ENCODE measurements at regions not wholly inside any gene's neighbourhood (a gene's known extent, or its start where the extent isn't known, plus 50 kb on each side); places are given as distances from the start of the nearest gene placed in this dataset.

DNA sequence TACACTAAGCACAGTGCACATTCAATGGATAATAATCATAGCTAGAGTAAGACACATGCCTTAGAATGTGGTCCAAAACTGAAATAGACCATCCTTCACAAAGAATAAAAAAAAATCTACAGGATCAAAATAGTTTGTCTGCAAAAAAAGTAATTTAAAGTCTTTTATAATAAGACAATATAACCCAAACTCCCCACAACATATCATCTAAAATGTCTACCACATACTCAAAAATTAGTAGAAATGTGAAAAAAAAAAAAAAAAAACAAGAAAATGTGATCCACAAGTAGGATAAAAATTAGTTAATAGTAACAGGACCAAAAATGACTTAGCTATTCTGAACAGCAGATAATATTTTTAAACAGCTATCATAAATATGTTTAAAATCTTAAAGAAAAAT lies 557.2 kb upstream of the ARID1B start:
- no peak overlapping the region for H2AFZ ChIP-seq
- H3K36me3 ChIP-seq (ENCODE audit: insufficient read depth) = no peaks in the 10 kb centered on the region
- DNase-seq (ENCODE audit: low spot score) (no peak), ATAC-seq (no peak)
- no peaks in the 10 kb centered on the region for H3K79me2 ChIP-seq (replicated peaks; ENCODE audit: insufficient read depth)
- H3K4me1 ChIP-seq (ENCODE audit: insufficient read depth) = no peaks in the 10 kb centered on the region
- no peaks in the 10 kb centered on the region for H4K20me1 ChIP-seq (replicated peaks; ENCODE audit: insufficient read depth)
- Mint-ChIP-seq H3K27ac (no peak overlapping the region), H3K4me3 (no peak overlapping the region), H3K4me1 (no peaks in the 10 kb centered on the region), H3K9me3 (no peaks in the 10 kb centered on the region), H3K27me3 (ENCODE audit: insufficient read depth, low read depth, poor library complexity) (no peaks in the 10 kb centered on the region), H3K36me3 (ENCODE audit: low read depth) (no peaks in the 10 kb centered on the region)
- no peak overlapping the region for H3K4me2 ChIP-seq
- H3K27me3 ChIP-seq (ENCODE audit: insufficient read depth) = no peaks in the 10 kb centered on the region
- H3K27ac ChIP-seq (ENCODE audit: low read depth) = no peak overlapping the region
- H3F3A ChIP-seq (replicated peaks; ENCODE audit: low read depth) = no peaks in the 10 kb centered on the region
- H3K4me3 ChIP-seq = no peak overlapping the region
- TF ChIP-seq ZNF114 (CRISPR knock-in tag; IDR thresholded peaks at IDR 0.05) = no peak
- TF ChIP-seq POLR2AphosphoS5 (IDR thresholded peaks at IDR 0.05; ENCODE audit: low read depth) = no peak
- no peak for TF ChIP-seq ETS1 (IDR thresholded peaks at IDR 0.05)
- TF ChIP-seq NANOG (IDR thresholded peaks at IDR 0.05; ENCODE audit: borderline replicate concordance) = no peak
- TF ChIP-seq ZNF462 (CRISPR knock-in tag; IDR thresholded peaks at IDR 0.05) = no peak
- TF ChIP-seq STAT1 (IDR thresholded peaks at IDR 0.05; ENCODE audit: unreplicated experiment) = no peak
- TF ChIP-seq CTCF (conservative IDR thresholded peaks at IDR 0.05; ENCODE audit: low read depth in 2 of 2) = no peak
- TF ChIP-seq, protein P1, sequence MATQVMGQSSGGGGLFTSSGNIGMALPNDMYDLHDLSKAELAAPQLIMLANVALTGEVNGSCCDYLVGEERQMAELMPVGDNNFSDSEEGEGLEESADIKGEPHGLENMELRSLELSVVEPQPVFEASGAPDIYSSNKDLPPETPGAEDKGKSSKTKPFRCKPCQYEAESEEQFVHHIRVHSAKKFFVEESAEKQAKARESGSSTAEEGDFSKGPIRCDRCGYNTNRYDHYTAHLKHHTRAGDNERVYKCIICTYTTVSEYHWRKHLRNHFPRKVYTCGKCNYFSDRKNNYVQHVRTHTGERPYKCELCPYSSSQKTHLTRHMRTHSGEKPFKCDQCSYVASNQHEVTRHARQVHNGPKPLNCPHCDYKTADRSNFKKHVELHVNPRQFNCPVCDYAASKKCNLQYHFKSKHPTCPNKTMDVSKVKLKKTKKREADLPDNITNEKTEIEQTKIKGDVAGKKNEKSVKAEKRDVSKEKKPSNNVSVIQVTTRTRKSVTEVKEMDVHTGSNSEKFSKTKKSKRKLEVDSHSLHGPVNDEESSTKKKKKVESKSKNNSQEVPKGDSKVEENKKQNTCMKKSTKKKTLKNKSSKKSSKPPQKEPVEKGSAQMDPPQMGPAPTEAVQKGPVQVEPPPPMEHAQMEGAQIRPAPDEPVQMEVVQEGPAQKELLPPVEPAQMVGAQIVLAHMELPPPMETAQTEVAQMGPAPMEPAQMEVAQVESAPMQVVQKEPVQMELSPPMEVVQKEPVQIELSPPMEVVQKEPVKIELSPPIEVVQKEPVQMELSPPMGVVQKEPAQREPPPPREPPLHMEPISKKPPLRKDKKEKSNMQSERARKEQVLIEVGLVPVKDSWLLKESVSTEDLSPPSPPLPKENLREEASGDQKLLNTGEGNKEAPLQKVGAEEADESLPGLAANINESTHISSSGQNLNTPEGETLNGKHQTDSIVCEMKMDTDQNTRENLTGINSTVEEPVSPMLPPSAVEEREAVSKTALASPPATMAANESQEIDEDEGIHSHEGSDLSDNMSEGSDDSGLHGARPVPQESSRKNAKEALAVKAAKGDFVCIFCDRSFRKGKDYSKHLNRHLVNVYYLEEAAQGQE (IDR thresholded peaks at IDR 0.05; ENCODE audit: unreplicated experiment) = no peak
- no peak for TF ChIP-seq ZNF331 (CRISPR knock-in tag; IDR thresholded peaks at IDR 0.05; ENCODE audit: low read depth)
- no peak for TF ChIP-seq CREB1 (CRISPR knock-in tag; IDR thresholded peaks at IDR 0.05; ENCODE audit: low read depth)
- TF ChIP-seq JUNB (IDR thresholded peaks at IDR 0.05; ENCODE audit: unreplicated experiment) = no peak
- TF ChIP-seq EZH2 (IDR thresholded peaks at IDR 0.05; ENCODE audit: low read depth, unreplicated experiment) = no peak
- TF ChIP-seq EZH2phosphoT487 (IDR thresholded peaks at IDR 0.05; ENCODE audit: unreplicated experiment) = no peak
- no peaks in the 10 kb centered on the region for H3K9me2 ChIP-seq (ENCODE audit: insufficient read depth)

All from GM23338 (cell line).